ENCODE measurements at regions not wholly inside any gene's neighbourhood (a gene's known extent, or its start where the extent isn't known, plus 50 kb on each side); places are given as distances from the start of the nearest gene placed in this dataset.

DNA sequence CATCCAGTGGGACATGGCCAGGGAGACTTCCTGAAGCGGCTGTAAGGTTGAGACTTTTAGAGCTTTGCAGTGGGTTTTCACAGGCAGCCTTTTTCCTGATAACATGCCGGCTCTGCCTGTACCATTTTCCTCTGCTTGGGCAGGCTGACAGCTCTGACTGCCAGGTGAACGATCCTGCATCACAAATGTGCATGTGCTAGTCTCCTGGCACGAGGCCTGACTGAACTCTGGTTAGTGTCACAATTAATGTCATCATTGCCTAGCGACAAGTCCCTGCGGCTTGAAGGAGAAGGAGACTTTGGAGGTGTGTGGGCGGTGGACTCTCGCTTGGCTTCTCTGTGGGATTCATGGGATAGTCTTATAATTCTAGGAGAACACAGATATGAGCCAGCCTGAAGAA, 783.6 kb upstream of the TSPY4 start:
- no peaks in the 10 kb centered on the region for H3K36me3 Mint-ChIP-seq (ENCODE audit: insufficient read depth)
- no peaks in the 10 kb centered on the region for H3K27me3 Mint-ChIP-seq (ENCODE audit: low read depth)
- DNase-seq (no peak), ATAC-seq (no peak)
- H3K9me3 Mint-ChIP-seq: no peaks in the 10 kb centered on the region
- no peaks in the 10 kb centered on the region for H3K4me1 Mint-ChIP-seq (ENCODE audit: low read depth)
- no peak overlapping the region for H3K4me3 Mint-ChIP-seq

DNA sequence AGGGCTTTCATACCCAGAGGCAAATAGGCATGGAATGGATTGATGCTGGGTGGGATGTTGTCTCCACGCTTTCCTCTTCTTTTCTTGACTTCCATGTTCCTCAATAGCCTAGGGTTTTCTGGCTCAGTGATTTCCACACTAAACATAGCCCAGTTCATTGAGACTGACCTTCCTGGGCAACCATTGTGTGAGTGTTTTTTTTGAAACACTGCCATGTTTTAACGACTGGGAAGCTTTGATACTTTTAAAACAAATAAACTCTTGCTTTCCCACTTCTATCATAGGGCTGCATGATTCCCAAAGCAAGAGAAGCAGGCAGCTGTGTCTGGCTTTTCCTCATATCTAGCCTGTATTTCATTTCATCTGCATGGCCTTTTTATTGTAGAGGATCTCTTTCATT, 775.9 kb upstream of the TSPY4 start:
- Mint-ChIP-seq H3K27me3 (ENCODE audit: low read depth) (no peaks in the 10 kb centered on the region), H3K4me3 (no peak overlapping the region), H3K4me1 (ENCODE audit: low read depth) (no peaks in the 10 kb centered on the region), H3K36me3 (ENCODE audit: insufficient read depth) (no peaks in the 10 kb centered on the region), H3K9me3 (no peaks in the 10 kb centered on the region)
- DNase-seq: no peak
- no peak for ATAC-seq

DNA sequence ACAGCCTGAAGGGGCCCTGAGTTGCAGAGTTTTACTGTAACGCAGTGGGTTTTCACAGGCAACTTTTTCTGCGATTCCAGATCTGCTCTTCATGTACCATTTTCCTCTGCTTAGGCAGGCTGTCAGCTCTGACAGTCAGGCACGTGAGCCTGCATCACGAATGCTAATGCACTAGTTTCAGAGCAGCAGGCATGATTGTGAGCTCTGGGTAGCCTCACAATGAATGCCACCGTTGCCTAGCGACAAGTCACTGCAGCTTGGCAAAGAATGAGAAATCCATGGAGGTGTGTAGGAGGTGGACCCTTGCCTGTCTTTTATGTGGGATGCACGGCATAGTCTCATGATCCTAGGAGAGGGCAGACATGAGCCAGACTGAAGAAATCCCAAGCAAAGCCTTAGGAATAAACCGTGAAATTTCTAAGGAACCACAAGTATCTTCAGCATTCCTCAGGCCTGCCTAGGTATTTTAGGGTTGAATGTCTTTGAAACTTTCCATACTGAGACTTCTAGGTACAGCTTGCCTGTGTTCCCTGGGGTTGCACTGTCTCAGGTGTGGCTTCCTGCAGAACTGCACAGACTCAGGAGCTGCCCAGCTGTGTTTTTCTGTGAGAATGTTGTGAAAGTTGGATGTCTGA, 774.7 kb upstream of the TSPY4 start:
- ATAC-seq (no peak), DNase-seq (no peak)
- Mint-ChIP-seq H3K36me3 (ENCODE audit: insufficient read depth) (no peaks in the 10 kb centered on the region), H3K4me1 (ENCODE audit: low read depth) (no peaks in the 10 kb centered on the region), H3K9me3 (no peaks in the 10 kb centered on the region), H3K4me3 (no peak overlapping the region), H3K27me3 (ENCODE audit: low read depth) (no peaks in the 10 kb centered on the region)

DNA sequence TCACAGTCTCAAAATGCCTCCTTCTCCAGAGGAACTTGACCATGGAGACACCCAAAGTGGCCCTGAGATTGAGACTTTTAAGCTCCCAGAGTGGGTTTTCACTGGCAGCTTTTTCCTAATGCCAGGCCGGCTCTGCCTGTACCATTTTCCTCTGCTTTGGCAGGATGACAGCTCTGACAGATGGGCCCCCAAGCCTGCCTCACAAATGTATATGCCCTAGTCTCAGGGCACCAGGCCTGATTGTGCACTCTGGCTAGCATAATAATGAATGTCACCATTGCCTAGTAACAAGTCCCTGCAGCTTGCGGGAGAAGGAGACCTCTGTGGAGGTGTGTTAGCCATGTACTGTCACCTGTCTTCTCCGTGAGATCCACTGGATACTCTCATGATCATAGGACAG, 772.8 kb upstream of the TSPY4 start:
- ATAC-seq (no peak), DNase-seq (no peak)
- Mint-ChIP-seq H3K4me1 (ENCODE audit: low read depth) (no peaks in the 10 kb centered on the region), H3K27me3 (ENCODE audit: low read depth) (no peaks in the 10 kb centered on the region), H3K9me3 (no peaks in the 10 kb centered on the region), H3K36me3 (ENCODE audit: insufficient read depth) (no peaks in the 10 kb centered on the region), H3K4me3 (no peak overlapping the region)

DNA sequence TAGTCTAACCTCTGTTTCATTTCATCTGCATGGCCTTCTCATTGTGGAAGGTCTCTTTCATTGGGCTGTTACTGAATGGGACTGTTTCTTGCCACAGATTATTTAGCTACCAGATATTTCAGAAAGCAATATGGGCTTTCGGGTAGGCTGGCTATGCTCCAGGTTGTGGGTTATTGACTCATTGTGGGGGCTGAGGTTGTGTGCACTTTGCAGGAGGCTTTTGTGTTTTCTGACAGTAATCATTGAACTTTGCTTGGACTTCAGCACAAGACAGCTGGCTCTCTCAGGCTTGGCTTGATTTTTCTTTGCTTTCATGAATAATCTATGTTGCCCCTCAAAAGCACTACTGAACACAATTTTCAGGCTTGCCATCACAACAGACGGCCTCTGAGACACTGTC, 771.1 kb upstream of the TSPY4 start:
- H3K9me3 Mint-ChIP-seq: no peaks in the 10 kb centered on the region
- ATAC-seq (no peak), DNase-seq (no peak)
- no peaks in the 10 kb centered on the region for H3K4me1 Mint-ChIP-seq (ENCODE audit: low read depth)
- no peaks in the 10 kb centered on the region for H3K27me3 Mint-ChIP-seq (ENCODE audit: low read depth)
- H3K36me3 Mint-ChIP-seq (ENCODE audit: insufficient read depth): no peaks in the 10 kb centered on the region
- no peak overlapping the region for H3K4me3 Mint-ChIP-seq

DNA sequence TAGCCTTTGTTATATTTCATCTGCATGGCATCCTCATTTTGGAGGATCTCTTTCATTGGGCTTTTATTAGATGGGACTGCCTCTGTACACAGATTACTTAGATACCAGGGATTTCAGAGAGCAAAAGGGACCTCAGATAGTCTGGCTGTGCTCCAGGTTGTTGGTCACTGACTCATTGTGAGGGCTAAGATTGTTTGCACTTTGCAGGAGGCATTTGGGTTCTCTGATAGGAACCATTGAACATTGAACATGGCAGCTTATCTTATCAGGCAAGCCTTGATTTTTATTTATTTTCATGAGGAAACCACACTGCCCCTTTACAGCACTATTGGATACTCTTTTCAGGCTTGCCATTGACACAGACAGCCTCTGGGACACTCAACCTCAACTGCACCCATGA, 766.9 kb upstream of the TSPY4 start:
- Mint-ChIP-seq H3K9me3 (no peaks in the 10 kb centered on the region), H3K4me3 (no peak overlapping the region), H3K27me3 (ENCODE audit: low read depth) (no peaks in the 10 kb centered on the region), H3K4me1 (ENCODE audit: low read depth) (no peaks in the 10 kb centered on the region), H3K36me3 (ENCODE audit: insufficient read depth) (no peaks in the 10 kb centered on the region)
- DNase-seq (no peak), ATAC-seq (no peak)

DNA sequence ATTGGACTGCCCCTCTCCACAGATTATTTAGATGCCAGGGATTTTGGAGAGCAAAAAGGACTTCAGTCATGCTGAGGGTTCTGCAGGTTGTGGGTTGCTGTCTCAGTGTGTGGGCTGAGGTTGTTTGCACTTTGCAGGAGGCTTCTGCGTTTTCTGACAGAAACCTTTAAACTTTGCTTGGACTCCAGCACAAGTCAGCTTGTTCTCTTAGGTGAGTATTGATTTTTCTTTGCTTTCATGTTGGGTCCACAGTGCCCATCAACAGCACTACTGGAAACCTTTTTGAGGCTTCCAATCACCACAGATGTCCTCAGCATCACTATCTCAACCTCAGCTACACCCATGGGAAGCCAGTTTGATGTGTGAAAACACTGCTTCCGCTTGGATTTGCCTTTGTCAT, 764.3 kb upstream of the TSPY4 start:
- Mint-ChIP-seq H3K9me3 (no peaks in the 10 kb centered on the region), H3K4me3 (no peak overlapping the region), H3K27me3 (ENCODE audit: low read depth) (no peaks in the 10 kb centered on the region), H3K36me3 (ENCODE audit: insufficient read depth) (no peaks in the 10 kb centered on the region), H3K4me1 (ENCODE audit: low read depth) (no peaks in the 10 kb centered on the region)
- ATAC-seq (no peak), DNase-seq (no peak)

DNA sequence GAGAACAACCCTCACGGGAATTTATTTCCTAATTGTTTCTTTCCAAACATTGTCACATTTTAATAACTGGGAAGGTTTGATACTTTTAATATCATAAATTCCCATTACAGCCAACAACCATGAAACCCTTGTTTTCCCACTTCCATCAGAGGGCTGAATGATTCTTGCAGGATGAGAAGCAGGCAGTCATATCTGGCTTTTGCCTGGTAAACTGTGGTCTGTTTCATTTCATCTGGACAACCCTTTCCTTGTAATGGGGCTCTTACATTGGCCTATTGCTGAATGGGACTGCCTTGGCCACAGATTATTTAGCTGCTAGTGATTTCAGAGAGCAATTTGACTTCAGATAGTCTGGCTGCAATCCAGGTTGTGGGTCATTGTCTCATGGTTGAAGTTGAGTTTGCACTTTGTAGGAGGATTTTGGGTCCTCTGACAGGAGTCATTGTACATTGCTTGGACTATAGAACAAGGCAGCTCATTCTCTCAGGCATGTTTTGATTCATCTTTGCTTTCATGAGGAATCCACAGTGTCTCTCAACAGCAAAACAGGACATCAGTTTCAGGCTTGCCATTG, 754.9 kb upstream of the TSPY4 start:
- no peak for DNase-seq
- Mint-ChIP-seq H3K9me3 (no peaks in the 10 kb centered on the region), H3K27me3 (ENCODE audit: low read depth) (no peaks in the 10 kb centered on the region)

DNA sequence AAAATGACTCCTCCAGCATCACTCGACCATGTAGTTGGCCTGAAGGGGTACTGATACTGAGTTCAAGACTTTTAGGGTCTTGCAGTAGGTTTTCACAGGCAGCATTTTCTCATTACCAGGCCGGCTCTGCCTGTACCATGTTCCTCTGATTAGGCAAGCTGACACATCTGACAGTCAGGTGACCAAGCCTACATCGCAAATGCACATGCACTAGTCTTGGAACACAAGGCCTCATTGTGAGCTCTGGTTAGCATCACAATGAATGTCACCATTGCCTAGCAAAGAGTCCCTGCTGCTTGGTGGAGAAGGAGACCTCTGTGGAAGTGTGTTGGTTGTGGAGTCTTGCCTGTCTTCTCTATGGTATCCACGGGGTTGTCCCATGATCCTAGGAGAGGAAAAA, 754.1 kb upstream of the TSPY4 start:
- Mint-ChIP-seq H3K27me3 (ENCODE audit: low read depth) (no peaks in the 10 kb centered on the region), H3K4me1 (ENCODE audit: low read depth) (no peaks in the 10 kb centered on the region), H3K9me3 (no peaks in the 10 kb centered on the region), H3K36me3 (ENCODE audit: insufficient read depth) (no peaks in the 10 kb centered on the region), H3K4me3 (no peak overlapping the region)
- DNase-seq (no peak), ATAC-seq (no peak)

More for the DNA sequence above, 754.9 kb upstream of the TSPY4 start:
- Mint-ChIP-seq H3K36me3 (ENCODE audit: insufficient read depth) (no peaks in the 10 kb centered on the region), H3K4me1 (ENCODE audit: low read depth) (no peaks in the 10 kb centered on the region), H3K4me3 (no peak overlapping the region)
- ATAC-seq: no peak

DNA sequence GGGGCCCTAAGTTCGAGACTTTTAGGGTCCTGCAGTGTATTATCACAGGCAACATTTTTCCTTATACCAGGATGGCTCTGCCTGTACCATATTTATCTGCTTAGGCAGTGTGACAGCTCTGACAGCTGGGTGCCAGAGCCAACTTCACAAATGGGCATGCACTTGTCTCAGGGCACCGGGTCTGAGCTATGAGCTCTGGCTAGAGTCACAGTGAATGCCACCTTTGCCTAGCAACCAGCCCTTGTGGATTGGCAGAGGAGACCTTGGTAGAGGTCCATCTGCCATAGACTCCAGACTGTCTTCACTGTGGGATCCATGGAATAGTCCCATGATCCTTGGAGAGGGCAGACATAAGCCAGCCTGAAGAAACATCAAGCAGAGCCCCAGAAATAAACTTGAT, 746.6 kb upstream of the TSPY4 start:
- Mint-ChIP-seq H3K36me3 (ENCODE audit: insufficient read depth) (no peaks in the 10 kb centered on the region), H3K4me1 (ENCODE audit: low read depth) (no peaks in the 10 kb centered on the region), H3K4me3 (no peak overlapping the region), H3K9me3 (no peaks in the 10 kb centered on the region), H3K27me3 (ENCODE audit: low read depth) (peaks cover 4% of the 10 kb centered on the region)
- ATAC-seq: no peak
- no peak for DNase-seq

DNA sequence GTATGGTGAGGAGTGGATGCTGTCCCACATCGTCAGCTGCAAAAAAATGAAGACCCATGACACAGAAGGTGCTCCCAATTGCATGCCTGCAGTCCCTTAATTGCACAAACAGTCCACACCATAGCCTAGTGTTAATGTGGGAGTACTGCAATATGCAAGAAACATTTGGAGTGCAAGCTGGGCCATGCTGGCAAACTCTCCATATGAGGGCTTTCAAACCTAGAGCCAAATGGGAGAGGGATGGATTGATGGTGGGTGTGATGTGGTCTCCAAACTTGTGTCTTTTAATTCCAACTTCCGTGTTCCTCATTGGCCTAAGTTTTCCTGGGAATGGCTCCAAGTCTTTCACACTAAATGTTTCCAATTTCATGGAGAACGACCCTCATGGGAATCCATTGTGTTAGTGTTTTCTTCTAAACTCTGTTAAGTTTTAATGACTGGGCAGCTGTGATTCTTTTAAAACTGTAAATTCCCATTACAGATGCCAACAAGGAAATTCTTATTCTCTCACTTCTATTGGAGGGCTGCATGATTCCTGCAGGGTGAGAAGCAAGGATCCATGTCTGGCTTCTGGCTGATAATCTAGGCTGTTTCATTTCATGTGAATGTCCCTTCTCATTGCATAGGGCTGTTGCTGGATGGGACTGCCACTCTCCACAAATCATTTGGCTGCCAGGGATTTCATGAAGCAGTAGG, 745.3 kb upstream of the TSPY4 start:
- ATAC-seq (no peak), DNase-seq (no peak)
- H3K9me3 Mint-ChIP-seq: no peaks in the 10 kb centered on the region
- H3K27me3 Mint-ChIP-seq (ENCODE audit: low read depth): peaks cover 4% of the 10 kb centered on the region
- no peak overlapping the region for H3K4me3 Mint-ChIP-seq
- H3K36me3 Mint-ChIP-seq (ENCODE audit: insufficient read depth): no peaks in the 10 kb centered on the region
- H3K4me1 Mint-ChIP-seq (ENCODE audit: low read depth): no peaks in the 10 kb centered on the region

DNA sequence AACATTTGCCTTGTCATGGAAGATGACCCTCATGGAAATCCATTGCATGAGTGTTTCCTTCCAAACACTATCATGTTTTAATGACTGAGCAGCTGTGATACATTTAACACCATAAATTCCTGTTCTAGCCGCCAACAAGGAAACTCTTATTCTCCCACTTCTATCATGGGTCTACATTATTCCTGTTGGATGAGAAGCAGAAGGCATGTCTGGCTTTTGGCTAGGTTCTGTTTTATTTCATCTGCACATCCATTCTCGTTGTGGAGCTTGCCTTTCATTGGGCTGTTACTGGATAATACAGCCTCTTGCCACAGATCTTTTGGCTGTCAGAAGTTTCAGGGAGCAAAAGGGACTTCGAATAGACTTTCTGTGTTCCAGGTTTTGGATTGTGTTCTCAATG, 742.6 kb upstream of the TSPY4 start:
- Mint-ChIP-seq H3K9me3 (no peaks in the 10 kb centered on the region), H3K4me1 (ENCODE audit: low read depth) (no peaks in the 10 kb centered on the region), H3K4me3 (no peak overlapping the region), H3K36me3 (ENCODE audit: insufficient read depth) (no peaks in the 10 kb centered on the region), H3K27me3 (ENCODE audit: low read depth) (no peaks in the 10 kb centered on the region)
- DNase-seq: no peak
- ATAC-seq: no peak

DNA sequence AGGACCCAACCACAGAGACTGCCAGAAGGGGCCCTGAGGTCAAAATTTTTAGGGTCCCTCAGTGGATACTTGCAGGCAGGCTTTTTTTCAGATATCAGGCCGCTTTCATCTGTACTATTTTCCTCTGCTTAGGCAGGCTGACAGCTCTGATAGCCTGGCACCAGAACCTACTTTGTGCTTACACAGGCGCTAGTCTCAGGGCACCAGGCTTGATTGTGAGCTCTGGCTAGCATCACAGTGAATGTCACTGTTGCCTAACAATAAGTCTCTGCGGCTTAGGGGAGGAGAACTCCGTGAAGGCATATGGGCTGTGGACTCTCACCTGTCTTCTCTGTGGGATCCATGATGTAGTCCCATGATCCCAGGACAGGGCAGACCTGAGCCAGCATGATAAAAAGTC, 738.1 kb upstream of the TSPY4 start:
- Mint-ChIP-seq H3K4me1 (ENCODE audit: low read depth) (no peaks in the 10 kb centered on the region), H3K4me3 (no peak overlapping the region), H3K9me3 (no peaks in the 10 kb centered on the region), H3K27me3 (ENCODE audit: low read depth) (no peaks in the 10 kb centered on the region), H3K36me3 (ENCODE audit: insufficient read depth) (no peaks in the 10 kb centered on the region)
- DNase-seq (no peak), ATAC-seq (no peak)

DNA sequence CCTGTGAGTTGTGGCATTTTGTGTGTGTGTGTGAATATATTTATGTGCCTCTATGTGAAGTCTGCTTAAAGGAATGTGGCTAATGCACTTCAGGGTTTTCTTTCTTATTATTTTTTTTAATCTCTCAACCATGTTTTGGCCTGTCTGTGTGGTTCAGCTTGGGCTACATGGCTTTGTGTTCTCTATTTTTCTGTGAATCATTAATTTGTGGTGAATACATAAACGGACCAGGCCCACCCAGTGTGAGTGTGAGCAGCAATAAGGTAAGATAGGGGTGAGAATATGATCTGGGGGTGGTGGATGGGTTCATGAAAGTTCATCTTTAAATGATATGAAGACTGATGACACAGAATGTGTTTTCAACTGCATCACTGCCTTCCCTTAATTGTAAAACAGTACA, 726.6 kb upstream of the TSPY4 start:
- H3K4me1 Mint-ChIP-seq (ENCODE audit: low read depth): no peaks in the 10 kb centered on the region
- no peak overlapping the region for H3K4me3 Mint-ChIP-seq
- DNase-seq (no peak), ATAC-seq (no peak)
- no peaks in the 10 kb centered on the region for H3K36me3 Mint-ChIP-seq (ENCODE audit: insufficient read depth)
- no peaks in the 10 kb centered on the region for H3K27me3 Mint-ChIP-seq (ENCODE audit: low read depth)
- H3K9me3 Mint-ChIP-seq: no peaks in the 10 kb centered on the region

DNA sequence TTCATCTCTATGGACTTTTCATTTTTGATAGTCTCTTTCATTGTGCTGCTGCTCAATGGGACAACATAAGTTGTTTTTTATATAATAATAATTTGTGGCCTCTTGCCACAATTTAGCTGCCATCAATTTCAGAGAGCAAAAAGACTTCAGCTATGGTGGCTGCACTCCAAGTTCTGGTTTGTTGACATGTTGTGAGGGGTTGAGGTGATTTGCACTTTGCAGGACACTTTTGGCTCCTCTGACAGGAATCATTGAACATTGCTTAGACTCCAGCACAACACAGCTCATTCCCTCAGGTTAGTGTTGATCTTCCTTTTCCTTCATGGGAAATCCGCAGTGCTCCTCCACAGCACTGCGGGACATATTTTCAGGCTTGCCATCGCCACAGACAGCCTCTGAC, 725.4 kb upstream of the TSPY4 start:
- no peaks in the 10 kb centered on the region for H3K27me3 Mint-ChIP-seq (ENCODE audit: low read depth)
- no peaks in the 10 kb centered on the region for H3K9me3 Mint-ChIP-seq
- no peaks in the 10 kb centered on the region for H3K4me1 Mint-ChIP-seq (ENCODE audit: low read depth)
- no peaks in the 10 kb centered on the region for H3K36me3 Mint-ChIP-seq (ENCODE audit: insufficient read depth)
- no peak for ATAC-seq
- DNase-seq: no peak
- H3K4me3 Mint-ChIP-seq: no peak overlapping the region

Data from activated T-cell treated with anti-CD3 and anti-CD28 coated beads, Interleukin-2, amount 50 U/mL, for 4 hours (primary cell).